Loucy (cell line): ENCODE measurements at regions not wholly inside any gene's neighbourhood (a gene's known extent, or its start where the extent isn't known, plus 50 kb on each side); places are given as distances from the start of the nearest gene placed in this dataset.
A peak's percentile ranks its signal among the peaks of the same experiment; 100 is the strongest.
"Not testable (repeated sequence)": the region's sequence is repeated elsewhere in the genome, so short reads cannot be mapped to it uniquely, and the experiment has no call there.

ENCODE experiments used
- H2AFZ ChIP-seq: fragments of 200-600 bp; sonication (generic); 2 replicates; pipeline ENCODE4 v1.6.0; 2016; ENCODE audit warnings: antibody characterized with exemption, mild to moderate bottlenecking, low read length, moderate library complexity
- H3F3A ChIP-seq: fragments of 200-600 bp; 2 replicates; pipeline ENCODE4 v1.6.0; 2016; ENCODE audit warnings: antibody characterized with exemption, low read depth, mild to moderate bottlenecking
- H3K27me3 ChIP-seq: fragments of 200-600 bp; sonication (generic); 2 replicates; pipeline ENCODE4 v1.6.1; 2014; ENCODE audit warnings: low read length, mild to moderate bottlenecking; ENCODE audit not compliant: insufficient read depth, poor library complexity, severe bottlenecking
- H3K36me3 ChIP-seq: fragments of 200-600 bp; sonication (generic); 2 replicates; pipeline ENCODE4 v1.6.1; 2016; ENCODE audit warnings: low read length; ENCODE audit not compliant: insufficient read depth
- H3K4me1 ChIP-seq: fragments of 200-600 bp; sonication (generic); 2 replicates; pipeline ENCODE4 v1.5.1; 2014; ENCODE audit warnings: low read length, mild to moderate bottlenecking; ENCODE audit not compliant: insufficient read depth, poor library complexity, severe bottlenecking
- H3K4me2 ChIP-seq: fragments of 200-600 bp; sonication (generic); 2 replicates; pipeline ENCODE4 v1.6.0; 2014; ENCODE audit warnings: antibody characterized with exemption, low read length, low read depth, mild to moderate bottlenecking; ENCODE audit not compliant: poor library complexity, severe bottlenecking
- H3K4me3 ChIP-seq: fragments of 200-600 bp; sonication (generic); 2 replicates; pipeline ENCODE4 v1.5.1; 2014; ENCODE audit warnings: low read length, mild to moderate bottlenecking, mixed read lengths; ENCODE audit not compliant: poor library complexity, severe bottlenecking
- H3K79me2 ChIP-seq: fragments of 200-600 bp; sonication (generic); 2 replicates; pipeline ENCODE4 v1.6.1; 2014; ENCODE audit warnings: low read length; ENCODE audit not compliant: insufficient read depth
- H3K9ac ChIP-seq: fragments of 200-600 bp; sonication (generic); 2 replicates; pipeline ENCODE4 v1.6.0; 2014; ENCODE audit warnings: mild to moderate bottlenecking, low read depth, low read length, moderate library complexity; ENCODE audit not compliant: poor library complexity, severe bottlenecking
- H3K9me2 ChIP-seq: fragments of 200-600 bp; sonication (generic); replicated peaks from 2 replicates; pipeline ENCODE4 v1.6.1; 2016; ENCODE audit warnings: low read depth, low read length, mixed read lengths
- H3K9me3 ChIP-seq: fragments of 200-600 bp; sonication (generic); 2 replicates; pipeline ENCODE4 v1.6.1; 2014; ENCODE audit warnings: mild to moderate bottlenecking, antibody characterized with exemption, low read length, low read depth; ENCODE audit not compliant: insufficient read depth
- H4K20me1 ChIP-seq: fragments of 200-600 bp; sonication (generic); 2 replicates; pipeline ENCODE4 v1.6.0; 2014; ENCODE audit warnings: antibody characterized with exemption, low read length, mild to moderate bottlenecking; ENCODE audit not compliant: insufficient read depth, poor library complexity, severe bottlenecking
- EZH2phosphoT487 ChIP-seq: fragments of 200-600 bp; IDR thresholded peaks from 2 replicates; pipeline ENCODE4 v1.6.1; 2018; ENCODE audit warnings: antibody characterized with exemption, mild to moderate bottlenecking, moderate library complexity, borderline replicate concordance
- TF ChIP-seq, protein P1 (sequence below): fragments of 200-600 bp; sonication (generic); conservative IDR thresholded peaks from 2 replicates; pipeline ENCODE4 v1.5.1; 2014; ENCODE audit warnings: mild to moderate bottlenecking, antibody characterized with exemption, low read length

DNA sequence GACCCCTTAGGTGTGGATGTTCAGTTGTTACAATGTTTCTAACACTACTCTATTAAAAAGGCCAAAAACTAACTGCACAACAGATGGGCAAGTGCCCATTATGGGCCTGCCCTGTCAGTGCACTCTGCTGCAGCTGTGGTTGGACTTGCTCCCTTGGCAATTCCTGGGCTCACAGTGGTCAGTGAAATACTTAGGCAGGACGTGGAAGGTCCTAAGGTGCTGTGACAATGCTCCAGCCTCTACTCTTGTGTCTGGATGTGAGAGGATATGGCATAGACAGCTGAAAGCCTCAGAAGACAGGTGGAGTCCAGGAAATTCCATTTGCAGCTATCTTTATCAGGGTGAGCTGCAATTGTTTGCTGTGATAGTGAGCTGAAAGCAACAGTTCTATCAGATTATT lies 136.5 kb upstream of the OLIG3 start:
- no peak overlapping the region for H3K9ac ChIP-seq
- no peak overlapping the region for H2AFZ ChIP-seq
- no peaks in the 10 kb centered on the region for H3K36me3 ChIP-seq

DNA sequence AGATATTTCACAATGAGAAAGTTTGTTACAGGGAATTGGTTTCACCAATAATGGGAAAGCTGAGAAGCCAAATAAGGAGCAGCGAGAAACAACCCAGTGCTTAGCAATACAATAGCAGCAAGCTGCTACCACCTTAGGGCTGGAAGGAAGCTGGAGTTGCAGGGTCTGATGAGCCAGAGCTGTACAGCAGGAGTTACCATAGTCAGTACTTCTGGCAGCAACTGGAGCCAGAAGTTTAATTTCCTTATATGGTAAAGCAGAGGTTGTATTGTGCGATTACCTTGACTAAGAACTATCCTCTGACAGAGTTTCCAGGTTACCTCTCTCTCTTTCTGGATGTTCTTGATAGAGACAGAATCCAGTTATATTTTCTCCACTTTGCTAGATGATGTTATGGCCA lies 137.1 kb upstream of the OLIG3 start:
- Histone ChIP-seq H2AFZ (no peak overlapping the region), H3K9me2 (no peaks in the 10 kb centered on the region), H3K9me3 (no peaks in the 10 kb centered on the region), H3F3A (no peaks in the 10 kb centered on the region), H3K9ac (no peak overlapping the region), H3K27me3 (no peaks in the 10 kb centered on the region), H3K36me3 (no peaks in the 10 kb centered on the region), H3K79me2 (no peaks in the 10 kb centered on the region), H3K4me2 (no peak overlapping the region), H3K4me1 (no peaks in the 10 kb centered on the region), H4K20me1 (no peaks in the 10 kb centered on the region), H3K4me3 (no peak overlapping the region)
- no peak for TF ChIP-seq EZH2phosphoT487
- TF ChIP-seq, protein P1, sequence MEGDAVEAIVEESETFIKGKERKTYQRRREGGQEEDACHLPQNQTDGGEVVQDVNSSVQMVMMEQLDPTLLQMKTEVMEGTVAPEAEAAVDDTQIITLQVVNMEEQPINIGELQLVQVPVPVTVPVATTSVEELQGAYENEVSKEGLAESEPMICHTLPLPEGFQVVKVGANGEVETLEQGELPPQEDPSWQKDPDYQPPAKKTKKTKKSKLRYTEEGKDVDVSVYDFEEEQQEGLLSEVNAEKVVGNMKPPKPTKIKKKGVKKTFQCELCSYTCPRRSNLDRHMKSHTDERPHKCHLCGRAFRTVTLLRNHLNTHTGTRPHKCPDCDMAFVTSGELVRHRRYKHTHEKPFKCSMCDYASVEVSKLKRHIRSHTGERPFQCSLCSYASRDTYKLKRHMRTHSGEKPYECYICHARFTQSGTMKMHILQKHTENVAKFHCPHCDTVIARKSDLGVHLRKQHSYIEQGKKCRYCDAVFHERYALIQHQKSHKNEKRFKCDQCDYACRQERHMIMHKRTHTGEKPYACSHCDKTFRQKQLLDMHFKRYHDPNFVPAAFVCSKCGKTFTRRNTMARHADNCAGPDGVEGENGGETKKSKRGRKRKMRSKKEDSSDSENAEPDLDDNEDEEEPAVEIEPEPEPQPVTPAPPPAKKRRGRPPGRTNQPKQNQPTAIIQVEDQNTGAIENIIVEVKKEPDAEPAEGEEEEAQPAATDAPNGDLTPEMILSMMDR: no peak

More for the DNA sequence above, 136.5 kb upstream of the OLIG3 start:
- no peaks in the 10 kb centered on the region for H3K27me3 ChIP-seq
- H3F3A ChIP-seq: no peaks in the 10 kb centered on the region
- no peak overlapping the region for H3K4me2 ChIP-seq
- no peaks in the 10 kb centered on the region for H3K79me2 ChIP-seq
- H3K4me3 ChIP-seq: no peak overlapping the region
- no peaks in the 10 kb centered on the region for H4K20me1 ChIP-seq
- H3K9me3 ChIP-seq: no peaks in the 10 kb centered on the region
- TF ChIP-seq, protein P1: no peak
- no peak for TF ChIP-seq EZH2phosphoT487
- H3K4me1 ChIP-seq: no peaks in the 10 kb centered on the region
- H3K9me2 ChIP-seq: no peaks in the 10 kb centered on the region

DNA sequence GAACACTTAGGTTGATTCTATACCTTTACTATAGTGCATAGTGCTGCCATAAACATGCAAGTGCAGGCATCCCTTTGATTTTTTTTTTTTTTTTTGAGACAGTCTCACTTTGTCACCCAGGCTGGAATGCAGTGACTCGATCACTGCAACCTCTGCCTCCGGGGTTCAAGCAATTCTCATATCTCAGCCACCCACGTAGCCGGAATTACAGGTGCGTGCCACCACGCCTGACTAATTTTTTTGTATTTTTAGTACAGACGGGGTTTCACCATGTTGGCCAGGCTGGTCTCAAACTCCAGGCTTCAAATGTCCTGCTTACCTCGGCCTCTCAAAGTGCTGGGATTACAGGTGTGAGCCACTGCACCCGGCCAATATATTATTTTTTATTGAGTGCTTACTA lies 140.0 kb upstream of the OLIG3 start:
- H3K4me2 ChIP-seq, H3K4me1 ChIP-seq, H3K4me3 ChIP-seq, H3K9me3 ChIP-seq, H3K27me3 ChIP-seq, H3K9ac ChIP-seq, H3K36me3 ChIP-seq, H2AFZ ChIP-seq, H4K20me1 ChIP-seq, H3K9me2 ChIP-seq, H3K79me2 ChIP-seq, H3F3A ChIP-seq: not testable (repeated sequence)

DNA sequence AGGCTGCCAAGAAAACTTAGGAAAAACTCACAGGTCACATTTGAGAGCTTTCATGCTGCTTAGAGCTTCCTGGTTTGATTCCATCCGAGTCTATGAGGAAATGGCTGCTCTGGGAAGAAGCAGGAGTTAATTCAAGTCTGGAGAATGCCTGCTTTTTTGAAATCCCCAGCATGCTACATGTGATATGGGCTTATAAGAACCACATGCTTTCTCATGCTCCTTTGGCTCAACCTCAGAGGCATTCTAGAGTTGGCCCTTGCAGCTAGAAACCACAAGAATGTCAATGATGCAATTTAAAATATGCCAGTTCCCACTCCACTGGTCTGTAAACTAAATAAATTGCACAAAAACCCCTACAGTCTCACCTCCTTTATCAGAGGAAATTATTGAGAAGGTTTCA lies 142.9 kb upstream of the OLIG3 start:
- no peaks in the 10 kb centered on the region for H4K20me1 ChIP-seq
- no peaks in the 10 kb centered on the region for H3F3A ChIP-seq
- no peaks in the 10 kb centered on the region for H3K27me3 ChIP-seq
- no peak overlapping the region for H3K9ac ChIP-seq
- no peak overlapping the region for H3K4me3 ChIP-seq
- H3K36me3 ChIP-seq: no peaks in the 10 kb centered on the region
- no peak overlapping the region for H3K4me2 ChIP-seq
- no peaks in the 10 kb centered on the region for H3K79me2 ChIP-seq
- H3K9me2 ChIP-seq: no peaks in the 10 kb centered on the region
- H2AFZ ChIP-seq: peak overlapping the region; percentile 56
- peaks cover 4% of the 10 kb centered on the region for H3K4me1 ChIP-seq
- no peak for TF ChIP-seq EZH2phosphoT487
- TF ChIP-seq, protein P1: no peak
- H3K9me3 ChIP-seq: no peaks in the 10 kb centered on the region
